ENCODE measurements at regions not wholly inside any gene's neighbourhood (a gene's known extent, or its start where the extent isn't known, plus 50 kb on each side); places are given as distances from the start of the nearest gene placed in this dataset.

DNA sequence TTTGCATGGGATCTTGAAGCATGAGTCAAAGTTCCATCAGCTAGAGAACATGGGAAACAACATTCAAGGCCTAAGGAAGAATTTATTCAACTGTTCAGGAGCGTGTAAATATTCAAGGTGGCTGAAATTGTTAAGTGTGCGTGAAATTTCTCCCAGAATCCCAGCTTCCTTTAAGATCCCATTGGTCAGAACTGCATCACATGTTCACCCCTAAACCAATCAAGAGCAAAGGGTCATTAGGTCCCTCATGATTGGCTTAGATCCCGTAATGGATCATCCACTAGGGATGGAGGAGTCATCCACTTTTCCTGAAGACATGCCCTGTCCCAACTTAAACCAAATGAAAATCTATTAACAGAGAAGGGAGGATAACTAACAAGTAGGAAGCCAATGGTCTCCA is 201.6 kb downstream of the TMEM114 start:
- DNase-seq (ENCODE audit: low spot score), result no peak

DNA sequence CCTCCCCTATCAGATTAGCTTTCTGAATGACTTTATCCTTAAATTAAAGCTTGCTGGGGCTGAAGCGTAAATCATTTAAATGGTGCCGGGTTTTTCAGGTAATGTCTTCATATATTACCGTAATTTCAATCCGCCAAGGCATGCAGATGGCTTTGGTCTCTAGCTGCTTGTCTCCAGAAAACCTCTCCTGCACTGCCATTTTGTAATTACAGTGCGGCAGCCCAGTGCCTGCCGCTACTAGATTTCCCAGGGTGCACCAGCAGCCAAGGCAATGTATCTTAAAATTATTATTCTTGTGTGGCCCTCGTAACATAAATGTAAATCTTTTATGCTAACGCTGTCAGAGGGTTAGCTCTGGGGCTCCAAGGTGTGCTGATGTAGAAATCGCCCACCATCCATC is 208.5 kb downstream of the TMEM114 start:
- Histone ChIP-seq H3K9me2 (ENCODE audit: insufficient read depth, low read length) (no peaks in the 10 kb centered on the region), H3K4me3 (ENCODE audit: low read depth, low read length, poor library complexity, severe bottlenecking) (no peak overlapping the region), H3K27ac (ENCODE audit: low read depth, low read length, poor library complexity, severe bottlenecking) (no peak overlapping the region), H4K20me1 (ENCODE audit: insufficient read depth, low read length) (no peaks in the 10 kb centered on the region), H3K36me3 (ENCODE audit: insufficient read depth, low read length) (no peaks in the 10 kb centered on the region), H3K79me2 (ENCODE audit: insufficient read depth, low read depth, low read length) (no peaks in the 10 kb centered on the region), H3K9me3 (ENCODE audit: low read length) (no peaks in the 10 kb centered on the region), H3K4me2 (ENCODE audit: low read length) (no peak overlapping the region), H3K4me1 (ENCODE audit: insufficient read depth, low read length, poor library complexity, severe bottlenecking) (no peaks in the 10 kb centered on the region), H2AFZ (ENCODE audit: low read length) (no peak overlapping the region)
- BruUV-seq (replicated peaks), result no TSS peak
- POLR2A ChIA-PET, result no interaction called here
- no peak for DNase-seq (ENCODE audit: low spot score)
- intact Hi-C loops (cut with micrococcal nuclease; ENCODE audit: unreplicated experiment), result no loop called here
- TF ChIP-seq, protein P1, sequence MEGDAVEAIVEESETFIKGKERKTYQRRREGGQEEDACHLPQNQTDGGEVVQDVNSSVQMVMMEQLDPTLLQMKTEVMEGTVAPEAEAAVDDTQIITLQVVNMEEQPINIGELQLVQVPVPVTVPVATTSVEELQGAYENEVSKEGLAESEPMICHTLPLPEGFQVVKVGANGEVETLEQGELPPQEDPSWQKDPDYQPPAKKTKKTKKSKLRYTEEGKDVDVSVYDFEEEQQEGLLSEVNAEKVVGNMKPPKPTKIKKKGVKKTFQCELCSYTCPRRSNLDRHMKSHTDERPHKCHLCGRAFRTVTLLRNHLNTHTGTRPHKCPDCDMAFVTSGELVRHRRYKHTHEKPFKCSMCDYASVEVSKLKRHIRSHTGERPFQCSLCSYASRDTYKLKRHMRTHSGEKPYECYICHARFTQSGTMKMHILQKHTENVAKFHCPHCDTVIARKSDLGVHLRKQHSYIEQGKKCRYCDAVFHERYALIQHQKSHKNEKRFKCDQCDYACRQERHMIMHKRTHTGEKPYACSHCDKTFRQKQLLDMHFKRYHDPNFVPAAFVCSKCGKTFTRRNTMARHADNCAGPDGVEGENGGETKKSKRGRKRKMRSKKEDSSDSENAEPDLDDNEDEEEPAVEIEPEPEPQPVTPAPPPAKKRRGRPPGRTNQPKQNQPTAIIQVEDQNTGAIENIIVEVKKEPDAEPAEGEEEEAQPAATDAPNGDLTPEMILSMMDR (conservative IDR thresholded peaks at IDR 0.05; ENCODE audit: low read length), result no peak
- no peak for TF ChIP-seq EZH2phosphoT487 (IDR thresholded peaks at IDR 0.05; ENCODE audit: borderline replicate concordance, low read depth, low read length)
- CTCF ChIA-PET (ENCODE audit: unreplicated experiment), result no interaction called here

More for the DNA sequence above, 201.6 kb downstream of the TMEM114 start:
- Histone ChIP-seq H4K20me1 (ENCODE audit: insufficient read depth, low read length) (no peaks in the 10 kb centered on the region), H3K4me2 (ENCODE audit: low read length) (no peak overlapping the region), H2AFZ (ENCODE audit: low read length) (no peak overlapping the region), H3K9me2 (ENCODE audit: insufficient read depth, low read length) (no peaks in the 10 kb centered on the region), H3K27ac (ENCODE audit: low read depth, low read length, poor library complexity, severe bottlenecking) (no peak overlapping the region), H3K36me3 (ENCODE audit: insufficient read depth, low read length) (no peaks in the 10 kb centered on the region), H3K4me3 (ENCODE audit: low read depth, low read length, poor library complexity, severe bottlenecking) (no peak overlapping the region), H3K4me1 (ENCODE audit: insufficient read depth, low read length, poor library complexity, severe bottlenecking) (no peaks in the 10 kb centered on the region), H3K9me3 (ENCODE audit: low read length) (no peaks in the 10 kb centered on the region), H3K79me2 (ENCODE audit: insufficient read depth, low read depth, low read length) (no peaks in the 10 kb centered on the region)
- intact Hi-C loops (cut with micrococcal nuclease; ENCODE audit: unreplicated experiment), result no loop called here
- BruUV-seq (replicated peaks), result no TSS peak
- CTCF ChIA-PET (ENCODE audit: unreplicated experiment), result no interaction called here
- POLR2A ChIA-PET, result no interaction called here
- no peak for TF ChIP-seq EZH2phosphoT487 (IDR thresholded peaks at IDR 0.05; ENCODE audit: borderline replicate concordance, low read depth, low read length)
- TF ChIP-seq, protein P1 (conservative IDR thresholded peaks at IDR 0.05; ENCODE audit: low read length), result no peak

DNA sequence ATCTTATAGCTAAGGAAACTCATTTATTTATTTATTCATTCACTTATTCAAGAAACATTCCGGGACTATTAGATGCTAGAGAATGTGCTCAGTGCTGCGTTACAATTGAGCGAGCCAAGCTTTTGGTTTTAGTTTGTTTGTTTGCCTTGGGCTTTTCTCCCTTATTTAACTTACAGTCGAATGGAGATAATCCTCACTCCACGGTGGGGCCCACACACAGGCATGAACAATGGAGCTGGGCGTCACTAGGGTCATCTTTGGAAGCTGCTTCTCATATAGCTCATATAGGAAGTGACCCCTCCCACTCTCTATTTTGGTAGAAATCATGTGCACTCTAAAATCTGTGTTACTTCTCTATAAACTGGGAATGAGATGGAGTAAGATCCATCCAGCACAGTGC is 210.0 kb downstream of the TMEM114 start:
- Histone ChIP-seq H2AFZ (ENCODE audit: low read length) (no peak overlapping the region), H4K20me1 (ENCODE audit: insufficient read depth, low read length) (no peaks in the 10 kb centered on the region), H3K4me3 (ENCODE audit: low read depth, low read length, poor library complexity, severe bottlenecking) (no peak overlapping the region), H3K4me2 (ENCODE audit: low read length) (no peak overlapping the region), H3K36me3 (ENCODE audit: insufficient read depth, low read length) (no peaks in the 10 kb centered on the region), H3K27ac (ENCODE audit: low read depth, low read length, poor library complexity, severe bottlenecking) (no peak overlapping the region), H3K4me1 (ENCODE audit: insufficient read depth, low read length, poor library complexity, severe bottlenecking) (no peaks in the 10 kb centered on the region), H3K9me2 (ENCODE audit: insufficient read depth, low read length) (no peaks in the 10 kb centered on the region), H3K9me3 (ENCODE audit: low read length) (no peaks in the 10 kb centered on the region), H3K79me2 (ENCODE audit: insufficient read depth, low read depth, low read length) (no peaks in the 10 kb centered on the region)
- no TSS peak for BruUV-seq (replicated peaks)
- ChIA-PET POLR2A (no interaction called here), CTCF (ENCODE audit: unreplicated experiment) (no interaction called here)
- TF ChIP-seq EZH2phosphoT487 (IDR thresholded peaks at IDR 0.05; ENCODE audit: borderline replicate concordance, low read depth, low read length), result no peak
- TF ChIP-seq, protein P1 (conservative IDR thresholded peaks at IDR 0.05; ENCODE audit: low read length), result no peak
- no peak for DNase-seq (ENCODE audit: low spot score)
- intact Hi-C loops (cut with micrococcal nuclease; ENCODE audit: unreplicated experiment), result no loop called here

Data from OCI-LY7 (cell line).